ENCODE measurements at regions not wholly inside any gene's neighbourhood (a gene's known extent, or its start where the extent isn't known, plus 50 kb on each side); places are given as distances from the start of the nearest gene placed in this dataset.

DNA sequence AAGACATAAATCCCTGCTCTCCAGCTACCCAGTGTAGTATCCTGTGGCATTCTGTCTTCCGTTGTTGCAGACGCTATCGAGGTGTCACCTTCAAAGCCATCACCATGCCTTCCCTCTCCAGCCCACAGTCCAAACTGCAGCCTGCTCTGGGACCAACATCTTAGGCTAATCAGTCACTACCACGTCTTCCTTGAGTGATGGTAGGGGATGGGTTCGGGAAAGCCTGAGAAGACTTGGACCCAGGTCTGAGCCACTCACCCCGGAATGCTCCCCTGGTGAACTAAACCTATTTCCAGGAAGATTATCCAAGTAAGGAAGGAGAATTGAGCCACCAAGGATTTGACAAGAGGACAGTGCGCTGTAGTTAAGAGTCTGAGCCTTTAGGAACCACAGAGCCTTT, 52.9 kb upstream of the IRX1 start:
- in situ Hi-C loops (cut with HindIII; ENCODE audit: low sequenced_read_pairs) = no loop called here

DNA sequence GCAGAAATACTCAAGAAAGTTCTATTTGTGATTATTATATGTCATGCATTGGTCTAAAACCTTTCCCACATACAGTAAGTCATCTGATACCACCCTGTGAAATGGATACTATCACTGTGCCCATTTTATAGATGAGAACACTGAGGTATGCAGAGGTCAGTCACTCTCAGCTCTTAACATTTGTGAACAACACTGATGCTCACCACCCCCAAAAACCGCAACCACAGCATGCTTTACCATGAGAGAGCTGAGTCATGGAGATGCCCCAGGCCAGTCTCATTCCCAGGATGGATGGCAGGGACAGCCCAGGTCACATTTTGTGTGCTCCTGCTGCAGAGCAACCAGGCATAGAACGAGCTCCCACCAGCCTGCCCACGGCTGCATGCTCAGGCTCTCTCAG, 53.5 kb upstream of the IRX1 start:
- in situ Hi-C loops (cut with HindIII; ENCODE audit: low sequenced_read_pairs) = no loop called here

DNA sequence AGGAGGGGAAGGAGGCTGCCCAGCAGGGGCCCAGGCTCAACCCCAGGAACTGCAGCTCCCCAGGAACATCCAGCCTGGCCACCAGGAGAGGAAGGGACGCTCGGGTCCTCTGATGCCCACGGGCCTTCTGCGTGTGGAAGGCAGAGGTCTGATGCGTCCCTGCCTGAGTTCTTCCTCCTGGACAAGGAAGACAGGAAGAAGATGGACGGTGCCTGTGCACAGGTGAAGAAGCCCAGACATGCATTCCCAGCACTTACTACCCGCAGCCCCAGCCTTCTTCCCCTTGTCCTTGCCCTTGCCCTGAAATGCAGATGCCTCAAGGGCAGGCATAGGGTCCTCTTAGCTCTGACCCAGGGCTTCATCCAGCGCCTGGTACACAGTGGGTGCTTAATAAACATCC, 56.7 kb upstream of the IRX1 start:
- in situ Hi-C loops (cut with HindIII; ENCODE audit: low sequenced_read_pairs) = no loop called here

DNA sequence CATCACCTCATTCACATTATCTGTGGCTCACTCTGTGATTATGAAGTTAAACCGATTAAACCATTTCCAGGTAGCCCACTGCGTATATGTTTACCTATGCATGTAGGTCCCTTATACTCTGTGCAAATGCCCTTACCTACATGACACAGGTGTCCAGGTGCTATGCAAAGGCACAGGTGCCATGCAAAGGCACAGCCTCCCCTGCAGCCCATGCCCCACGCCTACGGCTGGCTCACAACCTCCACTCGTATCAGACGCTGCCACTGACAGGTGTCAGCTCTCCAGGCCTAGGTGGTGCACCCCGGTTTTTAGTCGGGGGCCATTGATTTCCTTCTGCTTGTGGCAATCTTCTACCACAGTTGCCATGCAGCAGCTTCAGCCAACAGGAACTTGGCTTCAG, 57.7 kb upstream of the IRX1 start:
- in situ Hi-C loops (cut with HindIII; ENCODE audit: low sequenced_read_pairs) = no loop called here

DNA sequence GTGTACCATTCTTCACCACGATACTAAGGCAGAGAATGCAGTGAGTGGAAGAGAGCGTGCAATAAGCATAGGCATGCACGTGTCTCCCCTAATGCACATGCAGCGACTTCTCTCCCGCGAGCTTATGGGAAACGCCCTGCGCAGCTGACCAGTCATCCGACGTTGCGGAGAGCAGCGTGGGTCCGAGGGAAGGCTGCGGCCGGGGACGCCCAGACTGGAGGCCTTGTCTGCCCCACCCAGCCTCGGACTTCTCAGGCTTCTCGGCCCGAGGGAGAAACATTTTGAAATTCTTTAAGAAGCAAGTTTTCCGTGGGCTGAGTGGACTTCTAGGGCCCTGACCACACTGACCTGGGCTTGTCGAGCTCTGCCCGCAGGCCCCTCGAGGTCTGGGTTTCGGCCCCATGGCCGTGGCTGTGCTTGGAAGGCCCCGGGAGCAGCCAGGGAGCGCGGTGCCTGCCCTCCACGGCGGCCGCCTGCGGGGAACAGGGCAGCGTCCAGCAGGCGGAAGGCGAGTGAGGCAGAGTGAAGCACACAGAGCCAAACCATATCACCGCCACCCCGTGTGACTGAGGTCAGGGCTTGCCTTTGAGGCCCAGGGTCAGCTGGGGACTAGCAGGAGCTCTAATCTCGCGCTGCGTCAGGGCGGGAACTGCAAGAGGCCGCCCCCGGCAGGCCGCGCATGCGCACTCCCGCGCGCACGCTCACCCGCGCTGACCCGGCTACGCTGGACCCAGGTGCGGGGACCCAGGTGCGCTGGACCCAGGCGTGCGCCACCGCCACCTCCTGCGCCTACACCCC, 60.0 kb upstream of the IRX1 start:
- in situ Hi-C loops (cut with HindIII; ENCODE audit: low sequenced_read_pairs) = no loop called here

DNA sequence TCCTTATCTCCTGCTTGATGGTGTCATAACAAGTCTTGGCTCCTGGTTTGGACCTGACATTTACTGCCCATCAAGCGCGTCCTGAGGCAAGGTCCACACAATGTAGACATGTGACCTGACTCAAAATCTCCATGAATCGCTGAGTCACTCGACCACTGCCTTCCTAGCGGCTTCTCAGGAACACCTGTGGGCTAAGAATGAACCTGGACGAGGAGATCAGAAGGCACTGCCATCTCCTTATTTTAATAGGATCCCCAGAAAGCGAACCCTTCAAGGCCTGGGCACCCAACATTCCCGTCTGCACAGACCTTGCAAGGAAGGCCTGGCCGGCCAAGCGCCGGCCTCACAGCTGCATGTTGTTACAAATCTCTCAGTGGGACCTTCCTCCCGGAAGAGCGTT, 60.6 kb upstream of the IRX1 start:
- in situ Hi-C loops (cut with HindIII; ENCODE audit: low sequenced_read_pairs) = no loop called here

DNA sequence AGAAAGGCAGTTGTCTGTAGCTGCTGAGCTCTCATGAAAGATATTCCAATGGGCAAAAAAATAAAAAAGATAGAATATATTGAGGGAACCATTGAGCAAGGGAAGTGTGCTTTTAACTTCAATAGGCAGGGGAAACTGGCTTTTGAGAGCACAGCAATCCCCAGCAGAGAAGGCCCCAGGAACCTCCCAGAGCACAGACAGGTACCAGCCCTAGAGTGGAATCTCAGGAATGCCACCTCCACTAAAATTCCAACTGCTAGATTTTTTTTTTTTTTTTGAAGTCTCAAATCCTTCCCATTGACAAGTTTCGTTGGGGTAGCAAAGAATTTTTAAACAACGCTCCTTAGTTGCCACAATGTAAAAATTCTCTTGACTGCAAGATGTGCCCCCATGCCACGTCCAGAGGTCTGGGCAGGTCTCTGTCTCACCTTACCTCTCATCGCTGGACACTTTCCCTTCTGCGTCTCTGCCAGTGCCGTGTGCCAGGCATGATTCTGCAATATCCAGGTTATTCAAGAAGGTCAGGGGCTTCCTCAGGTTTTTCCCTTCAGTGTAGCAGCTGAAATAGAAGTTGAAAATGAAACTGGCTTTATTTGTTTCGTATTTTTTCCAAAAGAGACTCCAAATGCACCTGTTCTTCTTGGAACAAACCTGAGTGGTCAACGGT, 64.2 kb upstream of the IRX1 start:
- in situ Hi-C loops (cut with HindIII; ENCODE audit: low sequenced_read_pairs) = no loop called here

DNA sequence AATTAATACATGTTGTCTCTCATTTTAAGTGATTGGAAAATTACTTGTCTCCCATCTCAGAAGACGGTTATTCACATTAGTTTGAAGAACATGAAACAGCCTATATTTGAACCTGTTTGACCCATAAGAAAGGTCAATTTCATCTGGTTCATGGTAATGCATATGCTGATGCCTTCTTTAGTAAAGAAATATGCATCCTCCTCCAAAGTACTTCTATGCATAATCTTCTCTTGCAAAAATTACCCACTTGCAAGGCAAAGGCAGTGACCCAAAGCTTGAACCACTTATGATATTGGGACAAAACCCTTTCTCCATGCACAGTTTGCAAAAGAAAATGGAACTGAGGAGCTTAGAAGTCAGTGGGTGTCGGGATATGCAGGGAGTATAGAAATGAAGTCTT, 65.4 kb upstream of the IRX1 start:
- in situ Hi-C loops (cut with HindIII; ENCODE audit: low sequenced_read_pairs) = no loop called here

DNA sequence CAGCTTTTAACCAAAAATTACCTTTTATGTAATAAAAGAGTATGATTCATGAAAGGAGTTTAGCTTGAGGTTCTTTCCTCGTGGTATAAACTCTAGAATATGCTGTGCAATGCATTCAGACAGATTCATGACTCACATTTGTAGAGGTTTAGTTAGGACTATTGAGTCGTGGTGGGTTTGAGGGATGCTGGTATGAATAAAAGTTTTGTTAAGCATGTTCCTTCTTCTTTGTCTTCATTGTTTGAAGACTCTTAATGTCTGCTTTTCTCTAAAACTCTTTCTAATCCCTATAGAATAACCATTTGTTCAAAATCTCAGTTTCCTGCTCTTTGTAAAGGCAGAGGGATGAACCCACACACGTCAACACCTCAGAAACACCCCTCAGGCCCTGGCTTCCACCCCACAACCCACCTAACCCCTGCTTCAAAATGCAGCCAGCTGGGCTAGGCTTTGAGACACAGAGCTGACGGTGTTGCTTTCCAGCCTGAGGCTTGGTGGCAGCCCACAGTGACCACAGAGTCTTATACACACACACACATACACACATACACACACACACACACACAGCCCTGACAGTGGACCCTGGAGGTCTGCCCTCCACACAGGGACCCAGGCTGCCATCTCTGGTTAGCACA, 69.0 kb upstream of the IRX1 start:
- in situ Hi-C loops (cut with HindIII; ENCODE audit: low sequenced_read_pairs) = no loop called here

DNA sequence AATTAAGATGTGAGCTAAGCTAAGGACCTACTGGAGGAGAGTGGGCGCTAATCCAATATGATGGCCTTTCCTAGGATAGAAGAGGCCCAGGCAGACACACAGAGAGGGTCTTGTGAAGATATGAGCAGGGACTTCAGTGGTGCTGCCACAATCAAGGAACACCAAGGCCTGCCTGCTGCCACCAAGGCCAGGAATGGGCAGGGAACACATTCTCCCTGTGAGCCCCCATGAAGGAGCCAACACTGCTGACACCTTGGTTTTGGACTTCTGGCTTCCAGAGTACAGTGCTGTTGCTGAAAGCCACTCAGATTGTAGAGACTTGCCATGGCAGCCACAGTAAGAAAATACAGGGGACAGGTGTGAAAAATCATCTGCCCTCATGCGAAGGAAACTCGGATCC, 73.1 kb upstream of the IRX1 start:
- in situ Hi-C loops (cut with HindIII; ENCODE audit: low sequenced_read_pairs) = no loop called here

DNA sequence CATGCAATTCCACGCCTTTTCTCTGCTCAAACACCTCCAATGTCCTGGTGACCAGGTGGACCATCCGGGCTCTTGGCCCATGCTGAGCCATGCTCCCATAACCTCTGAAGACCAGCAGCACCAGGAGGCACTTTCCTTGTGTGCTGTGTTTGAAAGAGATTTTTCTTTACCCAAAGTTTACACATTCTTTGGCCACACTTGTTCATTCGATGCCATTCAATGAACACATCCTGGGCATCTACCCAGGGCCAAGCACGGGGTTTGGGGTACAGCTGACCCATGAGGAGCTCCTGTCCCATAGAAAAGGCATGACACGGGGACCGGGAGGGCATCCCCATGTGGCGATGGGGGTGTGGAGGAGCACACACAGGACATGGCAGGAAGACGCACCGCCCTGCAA, 77.1 kb upstream of the IRX1 start:
- in situ Hi-C loops (cut with HindIII; ENCODE audit: low sequenced_read_pairs) = no loop called here

DNA sequence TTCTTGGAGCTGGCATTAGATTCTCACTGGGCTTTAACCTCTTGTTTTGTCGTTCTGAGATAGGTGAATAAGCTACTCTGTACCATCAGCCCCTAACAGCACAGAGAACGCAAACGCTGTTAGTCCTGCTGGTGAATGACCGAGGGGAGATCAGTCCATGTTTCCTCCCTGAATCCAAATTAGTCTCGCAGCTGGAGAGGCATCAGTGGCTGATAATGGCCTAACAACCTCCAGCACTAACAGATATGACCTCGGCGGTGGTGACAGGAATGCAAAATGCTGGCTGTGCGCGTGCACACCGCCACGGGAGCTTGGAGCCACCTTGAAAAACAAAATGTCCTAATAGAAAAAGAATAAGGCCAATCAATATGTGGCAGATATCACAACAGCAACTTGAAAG, 77.6 kb upstream of the IRX1 start:
- in situ Hi-C loops (cut with HindIII; ENCODE audit: low sequenced_read_pairs) = no loop called here

DNA sequence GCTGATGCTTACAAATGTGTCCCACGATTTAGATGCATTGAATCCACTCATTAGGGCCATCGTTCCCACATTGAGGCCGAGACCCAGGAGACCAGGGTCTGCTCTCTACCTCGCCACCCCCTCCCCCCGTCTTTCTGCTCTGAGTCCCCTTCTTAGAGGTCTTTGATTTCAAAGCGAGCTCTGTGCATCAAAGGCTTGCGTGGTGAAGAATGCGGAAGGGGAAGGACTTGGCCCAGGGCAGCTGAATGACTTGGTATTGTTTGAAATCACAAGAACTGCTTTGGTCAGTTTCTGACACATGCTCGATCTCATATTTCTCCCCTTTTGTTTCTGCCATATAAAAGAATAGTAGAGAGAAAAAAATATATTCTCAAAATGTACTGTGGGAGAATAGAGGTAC, 78.3 kb upstream of the IRX1 start:
- in situ Hi-C loops (cut with HindIII; ENCODE audit: low sequenced_read_pairs) = no loop called here

DNA sequence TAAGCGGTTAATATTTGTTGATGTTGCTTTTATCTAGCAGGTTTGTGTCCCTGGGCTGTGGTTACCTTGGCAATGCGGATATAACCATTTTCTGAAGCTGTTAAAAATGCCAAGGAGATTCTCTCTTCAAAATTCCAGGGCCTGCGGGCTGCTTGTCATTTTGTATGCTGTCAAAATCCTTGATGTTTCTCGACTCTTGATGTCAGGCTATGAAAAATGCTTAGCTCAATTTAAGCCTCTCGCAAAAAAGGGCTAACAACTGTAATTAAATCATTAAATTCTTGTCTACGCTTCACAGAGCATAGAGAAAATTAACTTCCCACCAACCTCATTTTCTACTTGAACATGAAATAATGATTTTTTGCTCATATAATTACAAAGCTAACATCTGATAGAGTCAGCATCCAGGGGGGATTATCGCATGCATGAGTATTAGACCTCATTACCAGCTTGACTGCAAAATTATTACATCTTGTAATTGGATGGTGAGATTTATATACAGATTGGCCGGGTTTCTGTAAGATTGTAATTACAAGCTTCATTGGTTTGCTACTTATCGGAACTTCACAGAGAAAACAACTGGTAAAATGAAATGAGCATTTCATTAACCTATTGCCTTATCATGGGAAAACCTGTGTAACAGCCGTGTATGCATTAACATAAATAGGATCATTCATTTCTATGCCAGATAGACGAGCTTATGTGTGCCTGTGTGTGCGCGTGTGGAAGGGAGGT, 83.1 kb upstream of the IRX1 start:
- in situ Hi-C loops (cut with HindIII; ENCODE audit: low sequenced_read_pairs) = no loop called here

DNA sequence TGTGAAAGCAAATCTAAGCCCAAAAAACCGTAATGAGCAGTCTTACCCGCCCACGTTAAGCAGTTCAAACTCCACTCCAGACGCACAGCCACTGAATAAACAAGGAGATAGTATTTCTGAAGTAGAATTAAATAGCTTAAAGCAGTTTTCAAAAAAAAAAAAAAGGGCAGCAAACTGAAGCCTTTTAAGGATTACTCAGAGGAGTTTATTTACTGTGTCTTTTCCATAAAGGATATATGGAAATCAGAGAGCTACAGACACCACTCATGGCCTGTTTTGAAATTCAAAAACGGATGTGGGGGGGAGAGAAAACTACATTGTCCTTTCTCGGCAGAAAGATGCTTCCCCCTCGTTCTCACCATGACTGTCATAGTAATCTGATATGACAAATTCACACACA, 83.7 kb upstream of the IRX1 start:
- in situ Hi-C loops (cut with HindIII; ENCODE audit: low sequenced_read_pairs) = no loop called here

DNA sequence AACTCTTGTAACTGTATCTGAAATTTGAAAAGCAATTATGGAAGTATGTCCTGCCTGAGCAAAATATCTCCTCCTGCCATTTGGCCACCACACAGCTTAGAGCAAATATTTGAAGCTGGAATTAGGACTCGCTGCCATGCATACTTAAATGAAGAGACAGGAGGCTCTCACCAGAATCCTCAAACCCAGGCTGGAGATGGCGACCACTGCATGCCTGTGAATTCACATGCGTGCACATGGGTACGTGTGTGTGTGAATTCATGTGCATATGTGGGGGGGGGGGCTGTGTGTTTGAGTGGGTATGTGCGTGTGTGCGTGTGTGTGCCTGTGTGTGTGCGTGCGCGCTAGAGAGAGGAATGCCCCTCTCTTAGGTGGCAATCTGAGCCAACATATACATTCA, 84.1 kb upstream of the IRX1 start:
- in situ Hi-C loops (cut with HindIII; ENCODE audit: low sequenced_read_pairs) = no loop called here

DNA sequence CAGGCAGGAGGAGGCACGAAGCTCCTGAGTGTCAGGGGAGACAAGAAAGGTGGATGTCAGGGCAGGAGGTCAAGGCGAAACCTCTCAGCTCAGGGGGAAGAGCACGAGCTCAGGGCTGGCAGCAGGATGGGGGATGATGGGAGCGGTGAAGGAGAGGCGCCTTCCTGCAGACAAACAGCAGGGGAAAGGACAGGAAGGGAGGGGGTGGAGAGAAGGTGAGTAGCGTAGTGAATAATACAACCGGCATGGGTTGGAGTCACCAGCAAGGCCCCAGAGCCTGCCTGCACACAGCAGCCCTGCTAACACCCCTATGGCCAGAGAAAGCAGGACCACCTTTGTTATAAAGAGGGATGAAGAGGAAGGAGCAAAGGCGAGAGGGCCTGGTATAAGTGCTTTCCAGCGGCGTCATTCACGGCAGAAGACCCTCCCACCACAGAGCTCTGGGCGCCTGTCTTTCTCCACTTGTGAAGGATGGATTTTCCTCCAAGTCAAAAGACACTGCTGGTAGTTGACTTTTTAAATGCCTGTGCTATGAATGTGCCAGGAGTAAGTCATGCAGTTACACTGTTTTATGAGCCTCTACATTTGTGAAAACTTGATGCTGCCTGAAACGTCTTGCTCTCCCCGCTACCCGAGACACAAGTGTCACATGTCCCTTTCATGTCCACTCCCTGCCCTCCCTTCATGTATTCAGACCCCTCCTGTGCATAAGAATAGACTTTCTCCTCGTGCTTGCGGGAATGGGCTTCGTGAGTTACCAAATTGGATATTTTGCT, 84.8 kb upstream of the IRX1 start:
- in situ Hi-C loops (cut with HindIII; ENCODE audit: low sequenced_read_pairs) = no loop called here

DNA sequence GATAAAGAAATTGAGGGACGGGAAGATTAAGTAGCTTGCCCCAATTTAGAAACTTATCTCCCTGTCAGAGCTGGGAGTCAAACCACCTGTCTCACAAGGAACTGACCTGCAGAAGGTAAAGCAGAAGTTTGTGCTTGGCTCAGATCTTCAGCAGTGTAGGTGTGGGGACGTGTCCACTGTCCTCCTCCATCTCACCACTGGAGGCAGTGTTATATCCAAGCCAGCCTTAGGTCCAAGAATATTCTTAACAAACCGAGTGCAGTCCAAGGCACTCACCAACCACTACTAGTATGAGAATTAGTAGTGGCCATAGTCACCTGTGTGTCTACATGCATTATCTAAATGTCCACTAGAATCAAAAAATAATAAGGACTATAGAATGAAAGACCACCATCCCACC, 86.3 kb upstream of the IRX1 start:
- in situ Hi-C loops (cut with HindIII; ENCODE audit: low sequenced_read_pairs) = no loop called here

DNA sequence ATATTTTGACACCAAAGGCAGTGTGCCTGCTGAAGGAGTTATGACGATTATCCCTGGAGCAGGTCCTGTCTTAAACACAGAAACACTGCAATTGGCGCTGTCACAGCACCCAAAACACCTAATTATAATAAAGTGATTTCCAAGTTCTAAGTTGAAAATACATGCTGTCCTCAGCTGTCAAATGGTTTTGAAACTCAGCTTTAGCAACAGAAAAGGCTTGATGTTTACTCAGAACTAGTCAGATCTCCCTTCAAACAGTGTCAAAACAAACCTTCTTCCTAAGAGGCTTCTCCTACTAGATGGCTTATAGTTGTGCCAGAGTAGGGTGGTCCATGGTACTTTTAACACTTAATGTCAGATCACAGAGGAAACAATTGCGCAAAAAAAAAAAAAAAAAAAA, 87.2 kb upstream of the IRX1 start:
- in situ Hi-C loops (cut with HindIII; ENCODE audit: low sequenced_read_pairs) = no loop called here

DNA sequence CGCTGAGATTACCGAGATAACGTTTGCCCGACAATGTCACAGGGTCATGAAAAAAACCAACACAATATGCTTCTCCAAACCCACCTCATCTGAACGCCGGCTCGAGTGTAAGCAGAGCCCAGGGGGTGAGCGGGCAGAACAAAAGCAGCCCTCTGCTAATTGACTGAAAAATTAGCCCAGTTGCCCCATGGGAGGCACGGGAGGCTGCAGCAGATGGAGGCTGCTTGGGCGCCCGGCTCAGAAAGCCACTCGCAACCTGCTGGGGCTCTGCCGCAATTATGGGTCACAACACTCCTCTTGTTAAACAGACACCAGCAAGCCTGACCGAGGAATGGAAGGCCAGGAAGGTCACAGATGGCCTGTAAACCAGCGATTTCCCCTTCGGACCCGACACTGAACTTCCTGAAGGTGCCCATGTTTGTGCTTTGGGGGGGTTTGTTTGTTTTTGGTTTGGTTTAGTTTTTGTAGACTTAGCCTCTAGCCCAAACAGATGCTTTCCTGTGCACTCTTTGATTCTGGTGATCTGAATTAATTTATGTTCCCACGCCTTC, 104.6 kb upstream of the IRX1 start:
- in situ Hi-C loops (cut with HindIII; ENCODE audit: low sequenced_read_pairs) = no loop called here
